A549 (cell line): ENCODE measurements at regions not wholly inside any gene's neighbourhood (a gene's known extent, or its start where the extent isn't known, plus 50 kb on each side); places are given as distances from the start of the nearest gene placed in this dataset.
A peak's percentile ranks its signal among the peaks of the same experiment; 100 is the strongest.

Source experiments
- ATAC-seq, 2 experiments: fragments of 200-7000 bp in 1 of 2; fragments of >200 bp in 1 of 2; cut with Nextera tagmentation in 1 of 2; cut with Tn5 transposase in 1 of 2; 3 replicates each; pipeline versions ENCODE4 v1.8.0 to v1.9.1; 2018 to 2020; ENCODE audit warnings: mild to moderate bottlenecking in 1 of 2, moderate library complexity in 1 of 2
- CTCF ChIA-PET: fragments of 300-600 bp; sonication (Branson Sonifier 250); formaldehyde crosslinking; extraction: SDS; loops from one replicate; lab custom pipeline; 2021; ENCODE audit warnings: antibody characterized with exemption, inconsistent platforms; lab: Yijun Ruan, JAX
- POLR2A ChIA-PET: fragments of 350-600 bp; formaldehyde crosslinking; extraction: SDS; loops from one replicate; lab custom pipeline; 2021; ENCODE audit warnings: antibody characterized with exemption, inconsistent platforms; lab: Yijun Ruan, JAX
- DNase-seq, 2 experiments: peaks; one replicate each; pipeline versions ENCODE4 v3.0.0 to v3.0.0-alpha.2; 2011 to 2016; ENCODE audit warnings: low read depth in 1 of 2, low spot score in 1 of 2
- FAIRE-seq: peaks from 2 replicates; lab custom pipeline; 2011; peaks lifted over from hg19 to GRCh38; lab: Jason Lieb, UNC
- H3K27ac ChIP-seq, 2 experiments: fragments of >200 bp; sonication (Bioruptor Twin); formaldehyde crosslinking; 3 replicates each; pipeline ENCODE4 v1.5.1; 2016 to 2017
- H3K4me1 ChIP-seq: fragments of >200 bp; sonication (Bioruptor Twin); formaldehyde crosslinking; 3 replicates; pipeline ENCODE4 v1.6.1; 2016
- H3K4me2 ChIP-seq: fragments of >200 bp; sonication (Bioruptor Twin); formaldehyde crosslinking; 3 replicates; pipeline ENCODE4 v1.6.1; 2016
- H3K4me3 ChIP-seq: fragments of >200 bp; sonication (Bioruptor Twin); formaldehyde crosslinking; 3 replicates; pipeline ENCODE4 v1.5.1; 2016
- H3K9me3 ChIP-seq: fragments of >200 bp; sonication (Bioruptor Twin); formaldehyde crosslinking; 3 replicates; pipeline ENCODE4 v1.6.1; 2016
- BCL3 ChIP-seq: fragments of >200 bp; sonication (Bioruptor Twin); formaldehyde crosslinking; IDR thresholded peaks from 3 replicates; pipeline ENCODE4 v1.6.1; 2016
- CEBPB ChIP-seq, 2 experiments: fragments of >200 bp in 1 of 2; sonication (Bioruptor Twin) in 1 of 2; formaldehyde crosslinking in 1 of 2; IDR thresholded peaks; 2 replicates each; pipeline ENCODE4 v1.6.1; 2012 to 2016
- E2F6 ChIP-seq: IDR thresholded peaks from 2 replicates; pipeline ENCODE4 v1.6.1; 2012; ENCODE audit warnings: low read depth, borderline replicate concordance
- EP300 ChIP-seq, 2 experiments: fragments of >200 bp; sonication (Bioruptor Twin); formaldehyde crosslinking; IDR thresholded peaks; 2 replicates in 1 of 2; 3 replicates in 1 of 2; pipeline ENCODE4 v1.6.1; 2016 to 2017
- ESRRA ChIP-seq: fragments of 150-350 bp; IDR thresholded peaks from 2 replicates; pipeline ENCODE4 v1.6.1; 2014; ENCODE audit warnings: mild to moderate bottlenecking, low read length, borderline replicate concordance
- FOSL2 ChIP-seq, 2 experiments: fragments of 450-650 bp in 1 of 2; fragments of >200 bp in 1 of 2; sonication (Bioruptor Twin) in 1 of 2; formaldehyde crosslinking; IDR thresholded peaks; 2 replicates each; pipeline versions ENCODE4 v1.5.0 to v1.6.1; 2016 to 2020; ENCODE audit warnings: mild to moderate bottlenecking in 1 of 2, moderate library complexity in 1 of 2
- FOXS1 ChIP-seq: fragments of 250-450 bp; sonication (Bioruptor Pico); IDR thresholded peaks from 2 replicates; pipeline ENCODE4 v1.5.0; 2020; ENCODE audit warnings: mild to moderate bottlenecking, moderate library complexity
- HDAC2 ChIP-seq: fragments of 200-600 bp; sonication (generic); IDR thresholded peaks from 2 replicates; pipeline ENCODE4 v1.6.1; 2016
- HEYL ChIP-seq: fragments of 250-450 bp; sonication (Bioruptor Pico); IDR thresholded peaks from 2 replicates; pipeline ENCODE4 v1.8.0; 2021; ENCODE audit warnings: mild to moderate bottlenecking, moderate library complexity
- HOXB13 ChIP-seq: fragments of 250-450 bp; sonication (Bioruptor Pico); IDR thresholded peaks from 2 replicates; pipeline ENCODE4 v1.5.0; 2020; ENCODE audit warnings: low read depth, mild to moderate bottlenecking, moderate library complexity
- HOXB5 ChIP-seq: fragments of 250-450 bp; sonication (Bioruptor Pico); IDR thresholded peaks from 2 replicates; pipeline ENCODE4 v1.5.0; 2020; ENCODE audit warnings: mild to moderate bottlenecking, moderate library complexity
- JUN ChIP-seq, 2 experiments: fragments of >200 bp; sonication (Bioruptor Twin); formaldehyde crosslinking; IDR thresholded peaks; 2 replicates in 1 of 2; 3 replicates in 1 of 2; pipeline ENCODE4 v1.6.1; 2016 to 2017
- MAFK ChIP-seq: fragments of 450-650 bp; IDR thresholded peaks from 2 replicates; pipeline ENCODE4 v1.6.1; 2014; ENCODE audit not compliant: partially characterized antibody
- MAX ChIP-seq: IDR thresholded peaks from 2 replicates; pipeline ENCODE4 v1.6.1; 2012
- MAZ ChIP-seq: fragments of 150-350 bp; IDR thresholded peaks from 2 replicates; pipeline ENCODE4 v1.6.1; 2014; ENCODE audit warnings: antibody characterized with exemption, low read depth, low read length, borderline replicate concordance
- PBX3 ChIP-seq: IDR thresholded peaks from 2 replicates; pipeline ENCODE4 v1.6.1; 2012
- RCOR1 ChIP-seq: fragments of 150-350 bp; IDR thresholded peaks from 2 replicates; pipeline ENCODE4 v1.6.1; 2014; ENCODE audit warnings: antibody characterized with exemption, low read length, low read depth
- SMC3 ChIP-seq: fragments of >200 bp; sonication (Bioruptor Twin); formaldehyde crosslinking; IDR thresholded peaks from 3 replicates; pipeline ENCODE4 v1.6.1; 2018; ENCODE audit warnings: inconsistent platforms
- TFCP2L1 ChIP-seq: fragments of 250-450 bp; sonication (Bioruptor Pico); IDR thresholded peaks from 2 replicates; pipeline ENCODE4 v1.5.0; 2021; ENCODE audit warnings: mild to moderate bottlenecking
- TP53 ChIP-seq: fragments of 250-450 bp; sonication (Bioruptor Pico); IDR thresholded peaks from 2 replicates; pipeline ENCODE4 v1.5.0; 2021; ENCODE audit warnings: mild to moderate bottlenecking, moderate library complexity
- USF2 ChIP-seq: fragments of 450-650 bp; IDR thresholded peaks from 2 replicates; pipeline ENCODE4 v1.6.1; 2014; ENCODE audit warnings: antibody characterized with exemption
- ZNF302 ChIP-seq: fragments of 250-450 bp; sonication (Bioruptor Pico); IDR thresholded peaks from 2 replicates; pipeline ENCODE4 v1.9.0; 2021; ENCODE audit warnings: inconsistent platforms, mild to moderate bottlenecking, moderate library complexity
- ZSCAN20 ChIP-seq: fragments of 250-450 bp; sonication (Bioruptor Pico); IDR thresholded peaks from 2 replicates; pipeline ENCODE4 v1.8.0; 2022; ENCODE audit warnings: mild to moderate bottlenecking, moderate library complexity
- WGBS: methylation state at CpG from one replicate; pipeline ENCODE4 v1.1.6; 2017; ENCODE audit errors: missing lambda C conversion rate; 5-methylcytosine and 5-hydroxymethylcytosine counted together
- TF ChIP-seq, protein P1 (sequence below): fragments of 250-450 bp; sonication (Bioruptor Pico); IDR thresholded peaks from 2 replicates; pipeline ENCODE4 v1.5.0; 2020; ENCODE audit warnings: low read depth, mild to moderate bottlenecking, moderate library complexity
- TF ChIP-seq, protein P2 (sequence below): fragments of >200 bp; sonication (Bioruptor Twin); formaldehyde crosslinking; IDR thresholded peaks from 2 replicates; pipeline ENCODE4 v1.6.1; 2016
- TF ChIP-seq, protein P3 (sequence below): fragments of 150-350 bp; IDR thresholded peaks from 2 replicates; pipeline ENCODE4 v1.6.1; 2014; ENCODE audit warnings: low read depth, mild to moderate bottlenecking, low read length

DNA sequence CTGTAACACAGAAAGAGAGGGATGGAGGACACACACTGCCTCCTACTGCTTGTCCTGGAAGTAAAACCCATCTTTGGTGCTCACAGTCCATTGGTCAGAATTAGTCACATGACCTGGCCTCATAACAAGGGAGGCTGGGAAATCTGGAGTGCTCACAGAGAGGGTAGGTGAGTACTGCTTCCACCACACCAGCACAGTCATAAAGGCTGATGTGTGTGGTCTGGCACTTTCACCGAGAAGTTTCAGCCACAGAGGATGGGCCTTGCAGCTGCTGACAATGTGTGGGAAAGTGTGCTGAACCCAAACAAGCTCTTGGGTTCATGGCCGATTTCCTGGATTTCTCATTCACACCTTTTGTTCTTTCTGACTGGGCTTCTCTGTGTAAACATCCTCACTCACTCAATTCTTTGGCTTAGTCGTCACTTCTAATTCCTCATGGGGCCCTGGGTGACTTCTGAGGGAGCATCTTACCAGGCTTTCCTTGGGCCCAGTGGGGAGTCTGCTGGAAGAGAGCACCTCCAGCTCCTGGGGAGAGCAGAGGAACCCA is 100.7 kb downstream of the ASB7 start:
- no peaks in the 10 kb centered on the region for H3K4me1 ChIP-seq
- TF ChIP-seq HOXB5 (CRISPR knock-in tag) (no peak), USF2 (peak; percentile 48)
- TF ChIP-seq, all 56 proteins: peak for 1
- H3K4me2 ChIP-seq: no peak overlapping the region
- H3K9me3 ChIP-seq: no peaks in the 10 kb centered on the region
- 74% methylated on average over 3 of the region's 3 CpGs for WGBS
- H3K27ac ChIP-seq: no peak overlapping the region
- DNase-seq (peak in 1 of 2 experiments; percentile 41), FAIRE-seq (no peak), ATAC-seq (no peak)
- no peak overlapping the region for H3K4me3 ChIP-seq
- POLR2A ChIA-PET: no interaction called here
- CTCF ChIA-PET: interaction anchor here (1.3 to 2.1 kb wide), 5 partner anchors 10 to 170 kb away, joined by 3 to 9 read pairs (median 4); no protein-coding TSS in a partner anchor

DNA sequence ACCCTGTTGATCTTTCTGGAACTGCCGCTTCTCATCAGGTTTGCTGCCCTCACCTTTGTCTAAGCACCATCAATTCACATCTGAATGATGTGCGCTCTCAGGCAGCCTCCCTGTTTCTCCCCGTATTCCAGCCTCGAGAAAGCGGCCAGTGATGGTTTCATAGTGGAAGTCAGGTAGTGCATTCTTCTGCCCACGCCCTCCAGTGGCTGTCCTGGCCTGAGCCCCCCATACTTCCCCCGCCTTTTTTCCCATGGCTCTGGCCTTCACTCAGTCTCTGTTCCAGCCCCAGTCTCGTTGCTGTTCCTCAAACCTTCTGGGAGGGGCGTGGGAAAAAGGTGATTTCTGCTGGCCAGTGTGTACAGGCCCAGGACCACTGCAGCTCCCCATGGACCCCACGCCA is 101.3 kb downstream of the ASB7 start:
- no peaks in the 10 kb centered on the region for H3K9me3 ChIP-seq

DNA sequence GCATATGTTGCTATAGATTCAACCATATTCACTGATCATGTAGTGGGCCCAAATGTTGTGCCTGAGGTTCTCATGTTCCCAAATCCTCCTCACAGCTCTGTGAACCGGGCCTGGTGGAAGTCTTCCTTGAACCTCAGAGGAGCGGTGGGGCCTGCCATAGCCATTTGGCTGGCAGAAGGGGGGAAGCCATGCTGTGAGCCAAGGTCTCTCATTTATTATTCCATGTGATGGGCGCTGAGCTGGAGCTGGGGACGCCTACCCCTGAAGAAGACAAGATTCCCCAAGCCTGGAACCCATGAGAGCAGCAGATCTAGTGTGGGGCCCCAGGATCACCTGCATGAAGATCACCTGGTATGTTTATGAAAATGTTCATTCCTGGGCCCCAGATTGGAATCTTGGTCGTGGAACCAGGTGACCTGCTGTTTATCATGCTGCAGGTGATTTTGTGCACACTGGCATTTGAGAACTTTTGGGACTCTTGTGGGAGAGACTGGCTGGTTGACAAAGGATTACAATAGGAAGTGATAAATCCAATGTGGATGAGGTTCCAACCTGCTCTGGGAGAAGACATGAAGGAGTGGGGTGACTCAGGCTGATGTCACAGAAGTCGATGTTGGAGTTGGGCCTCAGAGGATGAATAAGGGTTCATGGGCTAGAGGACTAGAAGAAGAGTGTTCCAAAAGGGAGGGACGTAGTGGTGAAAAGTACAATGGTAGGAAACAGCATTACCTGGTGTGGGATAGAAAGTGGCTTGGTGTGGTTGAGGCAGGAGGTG is 102.1 kb downstream of the ASB7 start:
- CTCF ChIA-PET: interaction anchor here (1.6 to 1.7 kb wide), 2 partner anchors 13 to 16 kb away, joined by 6 read pairs; no protein-coding TSS in a partner anchor
- no peaks in the 10 kb centered on the region for H3K4me1 ChIP-seq
- POLR2A ChIA-PET: no interaction called here
- DNase-seq (no peak), FAIRE-seq (no peak), ATAC-seq (peak in 1 of 2 experiments; percentile 44; a peak in 2 of 6 replicates)
- WGBS: 64% methylated on average over 7 of the region's 7 CpGs
- H3K9me3 ChIP-seq: no peaks in the 10 kb centered on the region
- H3K4me2 ChIP-seq: no peak overlapping the region
- H3K27ac ChIP-seq: peak overlapping the region in 1 of 2 experiments; percentile 39; a peak in 1 of 6 replicates
- no peak overlapping the region for H3K4me3 ChIP-seq
- TF ChIP-seq TFCP2L1 (CRISPR knock-in tag): no peak
- TF ChIP-seq E2F6: no peak
- no peak for TF ChIP-seq TP53 (CRISPR knock-in tag)
- no peak for TF ChIP-seq ESRRA
- TF ChIP-seq MAX: no peak
- no peak for TF ChIP-seq BCL3
- TF ChIP-seq, protein P1, sequence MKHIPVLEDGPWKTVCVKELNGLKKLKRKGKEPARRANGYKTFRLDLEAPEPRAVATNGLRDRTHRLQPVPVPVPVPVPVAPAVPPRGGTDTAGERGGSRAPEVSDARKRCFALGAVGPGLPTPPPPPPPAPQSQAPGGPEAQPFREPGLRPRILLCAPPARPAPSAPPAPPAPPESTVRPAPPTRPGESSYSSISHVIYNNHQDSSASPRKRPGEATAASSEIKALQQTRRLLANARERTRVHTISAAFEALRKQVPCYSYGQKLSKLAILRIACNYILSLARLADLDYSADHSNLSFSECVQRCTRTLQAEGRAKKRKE (CRISPR knock-in tag): no peak
- no peak for TF ChIP-seq HEYL (CRISPR knock-in tag)
- TF ChIP-seq ZSCAN20: no peak
- no peak for TF ChIP-seq FOXS1 (CRISPR knock-in tag)
- TF ChIP-seq, protein P2, sequence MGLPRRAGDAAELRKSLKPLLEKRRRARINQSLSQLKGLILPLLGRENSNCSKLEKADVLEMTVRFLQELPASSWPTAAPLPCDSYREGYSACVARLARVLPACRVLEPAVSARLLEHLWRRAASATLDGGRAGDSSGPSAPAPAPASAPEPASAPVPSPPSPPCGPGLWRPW: no peak
- TF ChIP-seq JUN (IDR thresholded peaks at IDR 0.05): no peak

More for the DNA sequence above, 101.3 kb downstream of the ASB7 start:
- FAIRE-seq (no peak), ATAC-seq (no peak), DNase-seq (no peak)
- Histone ChIP-seq H3K27ac (no peak overlapping the region), H3K4me1 (no peaks in the 10 kb centered on the region), H3K4me2 (no peak overlapping the region), H3K4me3 (no peak overlapping the region)
- no peak for TF ChIP-seq MAFK
- no peak for TF ChIP-seq FOSL2 (IDR thresholded peaks at IDR 0.05)
- TF ChIP-seq FOSL2 (CRISPR knock-in tag; IDR thresholded peaks at IDR 0.05): no peak
- TF ChIP-seq, protein P3, sequence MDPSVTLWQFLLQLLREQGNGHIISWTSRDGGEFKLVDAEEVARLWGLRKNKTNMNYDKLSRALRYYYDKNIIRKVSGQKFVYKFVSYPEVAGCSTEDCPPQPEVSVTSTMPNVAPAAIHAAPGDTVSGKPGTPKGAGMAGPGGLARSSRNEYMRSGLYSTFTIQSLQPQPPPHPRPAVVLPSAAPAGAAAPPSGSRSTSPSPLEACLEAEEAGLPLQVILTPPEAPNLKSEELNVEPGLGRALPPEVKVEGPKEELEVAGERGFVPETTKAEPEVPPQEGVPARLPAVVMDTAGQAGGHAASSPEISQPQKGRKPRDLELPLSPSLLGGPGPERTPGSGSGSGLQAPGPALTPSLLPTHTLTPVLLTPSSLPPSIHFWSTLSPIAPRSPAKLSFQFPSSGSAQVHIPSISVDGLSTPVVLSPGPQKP: no peak
- TF ChIP-seq SMC3: no peak
- no peak for TF ChIP-seq ZNF302 (CRISPR knock-in tag)
- no peak for TF ChIP-seq E2F6
- TF ChIP-seq HOXB13: no peak
- no peak for TF ChIP-seq CEBPB (IDR thresholded peaks at IDR 0.05)
- TF ChIP-seq MAZ: no peak
- TF ChIP-seq PBX3: no peak
- TF ChIP-seq EP300 (IDR thresholded peaks at IDR 0.05): no peak
- TF ChIP-seq JUN (IDR thresholded peaks at IDR 0.05): no peak
- no peak for TF ChIP-seq HDAC2
- no peak for TF ChIP-seq FOXS1 (CRISPR knock-in tag)
- TF ChIP-seq RCOR1: no peak
- TF ChIP-seq TP53 (CRISPR knock-in tag): no peak
- ChIA-PET CTCF (interaction anchor here (2.1 kb wide), 1 partner anchor 169 kb away, joined by 9 read pairs; no protein-coding TSS in a partner anchor), POLR2A (no interaction called here)
- 83% methylated on average over 10 of the region's 10 CpGs for WGBS
